ENCODE measurements at regions not wholly inside any gene's neighbourhood (a gene's known extent, or its start where the extent isn't known, plus 50 kb on each side); places are given as distances from the start of the nearest gene placed in this dataset.

GRCh38 chr16:80375973-80376372 is 164.8 kb upstream of the DYNLRB2 start:
- Histone ChIP-seq H2AFZ (ENCODE audit: low read length) (no peak overlapping the region), H3K27ac (ENCODE audit: low read length) (no peak overlapping the region), H3K4me2 (ENCODE audit: low read length) (no peak overlapping the region), H3K9me2 (replicated peaks; ENCODE audit: low read length) (no peaks in the 10 kb centered on the region), H3K36me3 (ENCODE audit: low read depth, low read length) (no peaks in the 10 kb centered on the region), H3K4me3 (ENCODE audit: low read length) (no peak overlapping the region), H4K20me1 (ENCODE audit: low read length) (no peaks in the 10 kb centered on the region), H3F3A (ENCODE audit: low read length, unreplicated experiment) (no peaks in the 10 kb centered on the region), H3K4me1 (ENCODE audit: insufficient read depth, low read length) (no peaks in the 10 kb centered on the region), H3K79me2 (ENCODE audit: low read length) (no peaks in the 10 kb centered on the region), H3K9me3 (ENCODE audit: low read length) (no peaks in the 10 kb centered on the region), H3K27me3 (ENCODE audit: low read length) (no peaks in the 10 kb centered on the region), H3K9ac (ENCODE audit: low read length) (no peak overlapping the region)
- ATAC-seq (no peak), DNase-seq (no peak)
- TF ChIP-seq, protein P1, sequence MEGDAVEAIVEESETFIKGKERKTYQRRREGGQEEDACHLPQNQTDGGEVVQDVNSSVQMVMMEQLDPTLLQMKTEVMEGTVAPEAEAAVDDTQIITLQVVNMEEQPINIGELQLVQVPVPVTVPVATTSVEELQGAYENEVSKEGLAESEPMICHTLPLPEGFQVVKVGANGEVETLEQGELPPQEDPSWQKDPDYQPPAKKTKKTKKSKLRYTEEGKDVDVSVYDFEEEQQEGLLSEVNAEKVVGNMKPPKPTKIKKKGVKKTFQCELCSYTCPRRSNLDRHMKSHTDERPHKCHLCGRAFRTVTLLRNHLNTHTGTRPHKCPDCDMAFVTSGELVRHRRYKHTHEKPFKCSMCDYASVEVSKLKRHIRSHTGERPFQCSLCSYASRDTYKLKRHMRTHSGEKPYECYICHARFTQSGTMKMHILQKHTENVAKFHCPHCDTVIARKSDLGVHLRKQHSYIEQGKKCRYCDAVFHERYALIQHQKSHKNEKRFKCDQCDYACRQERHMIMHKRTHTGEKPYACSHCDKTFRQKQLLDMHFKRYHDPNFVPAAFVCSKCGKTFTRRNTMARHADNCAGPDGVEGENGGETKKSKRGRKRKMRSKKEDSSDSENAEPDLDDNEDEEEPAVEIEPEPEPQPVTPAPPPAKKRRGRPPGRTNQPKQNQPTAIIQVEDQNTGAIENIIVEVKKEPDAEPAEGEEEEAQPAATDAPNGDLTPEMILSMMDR (conservative IDR thresholded peaks at IDR 0.05; ENCODE audit: low read depth, low read length): no peak
- no peak for TF ChIP-seq EZH2phosphoT487 (IDR thresholded peaks at IDR 0.05; ENCODE audit: borderline replicate concordance, low read length)
- TF ChIP-seq EZH2 (IDR thresholded peaks at IDR 0.05; ENCODE audit: low read length, unreplicated experiment): no peak
- intact Hi-C loops (cut with micrococcal nuclease): no loop called here
- ChIA-PET POLR2A (ENCODE audit: unreplicated experiment) (no interaction called here), CTCF (no interaction called here)
- BruUV-seq (replicated peaks): no TSS peak

GRCh38 chr16:80375513-80375912 is 165.3 kb upstream of the DYNLRB2 start:
- Histone ChIP-seq H3K27me3 (ENCODE audit: low read length) (no peaks in the 10 kb centered on the region), H3K9ac (ENCODE audit: low read length) (no peak overlapping the region), H4K20me1 (ENCODE audit: low read length) (no peaks in the 10 kb centered on the region), H2AFZ (ENCODE audit: low read length) (no peak overlapping the region), H3K79me2 (ENCODE audit: low read length) (no peaks in the 10 kb centered on the region), H3K9me2 (replicated peaks; ENCODE audit: low read length) (no peaks in the 10 kb centered on the region), H3K9me3 (ENCODE audit: low read length) (no peaks in the 10 kb centered on the region), H3K4me1 (ENCODE audit: insufficient read depth, low read length) (no peaks in the 10 kb centered on the region), H3K4me2 (ENCODE audit: low read length) (no peak overlapping the region), H3K36me3 (ENCODE audit: low read depth, low read length) (no peaks in the 10 kb centered on the region), H3K4me3 (ENCODE audit: low read length) (no peak overlapping the region), H3K27ac (ENCODE audit: low read length) (no peak overlapping the region), H3F3A (ENCODE audit: low read length, unreplicated experiment) (no peaks in the 10 kb centered on the region)
- intact Hi-C loops (cut with micrococcal nuclease): no loop called here
- no TSS peak for BruUV-seq (replicated peaks)
- ATAC-seq (no peak), DNase-seq (no peak)
- CTCF ChIA-PET: no interaction called here
- POLR2A ChIA-PET (ENCODE audit: unreplicated experiment): no interaction called here
- TF ChIP-seq EZH2phosphoT487 (IDR thresholded peaks at IDR 0.05; ENCODE audit: borderline replicate concordance, low read length) (no peak), EZH2 (IDR thresholded peaks at IDR 0.05; ENCODE audit: low read length, unreplicated experiment) (no peak)
- TF ChIP-seq, protein P1 (conservative IDR thresholded peaks at IDR 0.05; ENCODE audit: low read depth, low read length): no peak

- Histone ChIP-seq H3K79me2 (ENCODE audit: low read length) (no peaks in the 10 kb centered on the region), H3K27ac (ENCODE audit: low read length) (no peak overlapping the region), H3K4me1 (ENCODE audit: insufficient read depth, low read length) (no peaks in the 10 kb centered on the region), H3K9me2 (replicated peaks; ENCODE audit: low read length) (no peaks in the 10 kb centered on the region), H4K20me1 (ENCODE audit: low read length) (no peaks in the 10 kb centered on the region), H3K36me3 (ENCODE audit: low read depth, low read length) (no peaks in the 10 kb centered on the region), H2AFZ (ENCODE audit: low read length) (no peak overlapping the region), H3K4me2 (ENCODE audit: low read length) (no peak overlapping the region), H3K27me3 (ENCODE audit: low read length) (no peaks in the 10 kb centered on the region), H3K9ac (ENCODE audit: low read length) (no peak overlapping the region), H3K4me3 (ENCODE audit: low read length) (no peak overlapping the region), H3K9me3 (ENCODE audit: low read length) (no peaks in the 10 kb centered on the region), H3F3A (ENCODE audit: low read length, unreplicated experiment) (no peaks in the 10 kb centered on the region)
- ChIA-PET CTCF (no interaction called here), POLR2A (ENCODE audit: unreplicated experiment) (no interaction called here)
- TF ChIP-seq EZH2phosphoT487 (IDR thresholded peaks at IDR 0.05; ENCODE audit: borderline replicate concordance, low read length): no peak
- TF ChIP-seq, protein P1 (conservative IDR thresholded peaks at IDR 0.05; ENCODE audit: low read depth, low read length): no peak
- no peak for TF ChIP-seq EZH2 (IDR thresholded peaks at IDR 0.05; ENCODE audit: low read length, unreplicated experiment)
- DNase-seq (no peak), ATAC-seq (no peak)
- intact Hi-C loops (cut with micrococcal nuclease): no loop called here
- BruUV-seq (replicated peaks): no TSS peak
Measured at GRCh38 chr16:80372341-80372740, 168.5 kb upstream of the DYNLRB2 start.

All from PC-3 (cell line).